Left renal pelvis (tissue), 4 donors: ENCODE measurements at regions not wholly inside any gene's neighbourhood (a gene's known extent, or its start where the extent isn't known, plus 50 kb on each side); places are given as distances from the start of the nearest gene placed in this dataset.

Source experiments
- DNase-seq, 4 donors: peaks; one replicate each; pipeline ENCODE4 v3.0.0-alpha.2; 2013; ENCODE audit warnings: low read depth in 4 of 4, low spot score in 3 of 4

DNA sequence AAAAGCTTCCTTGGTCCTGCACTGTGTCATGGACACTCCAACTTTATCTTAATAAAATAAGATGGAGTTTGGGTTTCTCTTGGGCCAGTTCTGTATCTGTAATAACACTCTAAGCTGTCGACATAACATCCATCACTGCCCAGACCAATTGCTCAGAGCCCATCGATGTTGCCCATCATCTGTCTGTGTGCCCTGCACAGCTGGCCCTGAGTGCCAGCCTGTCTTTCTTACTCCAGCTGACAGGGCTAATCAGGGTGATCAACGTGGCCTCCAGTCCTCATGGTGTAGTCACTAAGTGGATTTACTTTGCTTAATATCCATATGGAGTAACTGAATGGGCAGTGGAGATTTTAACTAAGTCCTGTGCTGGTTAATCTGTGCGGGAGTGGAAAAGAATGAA, 419.8 kb upstream of the TPM1 start:
- DNase-seq = no peak

DNA sequence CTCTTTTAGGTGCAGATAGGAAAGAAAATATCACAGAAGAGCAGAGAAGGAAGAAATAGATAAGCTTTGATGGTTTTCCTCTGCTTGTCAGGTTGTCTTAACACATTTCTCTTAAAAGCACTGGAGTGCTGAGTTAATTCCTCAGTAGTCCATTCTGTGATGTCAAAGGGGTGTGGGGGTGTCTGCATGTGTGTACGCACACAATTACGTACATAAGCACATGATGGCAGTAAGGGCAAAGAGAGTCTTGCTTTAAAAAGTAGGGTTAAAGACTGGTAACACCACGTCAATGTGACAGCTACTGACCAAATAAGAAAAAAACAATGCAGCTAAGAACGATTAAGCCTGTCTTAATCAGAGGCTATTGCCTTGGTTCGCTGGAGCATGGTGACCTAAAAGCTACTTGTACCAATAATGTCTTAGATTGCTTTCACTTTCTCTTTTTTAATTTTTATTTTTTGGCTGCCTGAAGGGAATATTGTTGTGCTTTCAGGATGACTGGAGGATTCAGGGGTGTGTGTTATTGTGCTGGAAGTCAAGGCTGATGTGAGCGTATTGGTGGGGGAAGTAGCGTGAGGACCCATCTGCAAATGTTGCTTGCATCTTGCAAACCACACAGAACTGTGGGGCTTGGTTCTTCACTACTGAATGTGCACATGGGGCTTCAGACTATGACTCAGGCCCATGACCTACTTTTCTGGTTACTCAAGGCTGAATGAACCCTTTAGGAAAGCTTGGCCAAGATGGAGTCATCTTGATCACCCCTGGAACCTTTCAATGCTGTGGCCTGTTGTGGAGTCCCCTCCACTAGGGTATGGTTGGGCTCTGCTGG, 417.8 kb upstream of the TPM1 start:
- no peak for DNase-seq

DNA sequence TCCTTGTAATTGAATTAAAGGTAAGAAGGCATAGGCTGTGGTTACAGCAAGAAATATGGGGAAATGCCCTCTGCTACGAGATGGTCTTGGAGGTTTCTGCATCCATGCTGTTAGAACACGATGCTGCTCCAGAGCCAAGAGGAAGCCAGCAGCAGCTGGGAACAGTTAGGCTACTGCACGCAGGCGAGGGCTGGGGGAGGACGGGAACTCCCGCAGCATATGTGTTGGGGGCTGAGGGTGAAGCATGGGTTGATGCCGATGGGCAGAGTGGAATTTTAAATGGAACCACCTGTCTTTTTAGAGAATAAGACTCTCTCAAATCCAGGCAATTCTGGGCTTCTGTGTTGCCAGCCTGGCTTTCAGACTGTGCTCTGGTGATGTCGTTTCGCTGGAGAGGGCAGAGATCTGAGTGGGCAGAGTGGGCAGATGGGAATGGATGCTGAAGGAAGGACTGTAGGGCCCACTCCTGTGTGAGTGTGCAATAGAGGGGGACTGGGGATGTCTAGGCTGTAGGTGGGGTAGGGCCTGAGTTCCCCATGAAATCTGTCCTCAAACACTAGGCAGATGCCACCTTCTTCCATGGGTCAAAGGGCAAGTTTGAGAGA, 417.0 kb upstream of the TPM1 start:
- DNase-seq = no peak

DNA sequence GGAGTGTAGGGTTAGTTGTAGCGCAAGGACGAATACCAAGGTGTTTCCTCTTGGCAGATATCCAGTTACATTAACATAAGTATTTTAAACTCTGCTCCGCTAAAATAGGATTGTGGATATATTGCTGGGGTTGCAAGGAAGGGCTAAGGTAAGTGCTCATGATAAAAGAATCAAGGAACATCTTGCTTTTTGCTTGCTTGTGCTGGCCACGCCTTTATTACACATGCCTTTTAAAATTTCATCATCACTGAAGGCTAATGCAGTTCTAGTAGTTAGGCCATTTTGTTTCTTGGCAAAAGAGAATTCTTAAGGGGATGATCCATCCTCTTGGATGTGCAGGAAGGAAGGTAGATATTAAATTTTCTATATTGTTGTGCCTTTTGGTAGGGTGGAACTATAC, 415.6 kb upstream of the TPM1 start:
- DNase-seq = no peak

DNA sequence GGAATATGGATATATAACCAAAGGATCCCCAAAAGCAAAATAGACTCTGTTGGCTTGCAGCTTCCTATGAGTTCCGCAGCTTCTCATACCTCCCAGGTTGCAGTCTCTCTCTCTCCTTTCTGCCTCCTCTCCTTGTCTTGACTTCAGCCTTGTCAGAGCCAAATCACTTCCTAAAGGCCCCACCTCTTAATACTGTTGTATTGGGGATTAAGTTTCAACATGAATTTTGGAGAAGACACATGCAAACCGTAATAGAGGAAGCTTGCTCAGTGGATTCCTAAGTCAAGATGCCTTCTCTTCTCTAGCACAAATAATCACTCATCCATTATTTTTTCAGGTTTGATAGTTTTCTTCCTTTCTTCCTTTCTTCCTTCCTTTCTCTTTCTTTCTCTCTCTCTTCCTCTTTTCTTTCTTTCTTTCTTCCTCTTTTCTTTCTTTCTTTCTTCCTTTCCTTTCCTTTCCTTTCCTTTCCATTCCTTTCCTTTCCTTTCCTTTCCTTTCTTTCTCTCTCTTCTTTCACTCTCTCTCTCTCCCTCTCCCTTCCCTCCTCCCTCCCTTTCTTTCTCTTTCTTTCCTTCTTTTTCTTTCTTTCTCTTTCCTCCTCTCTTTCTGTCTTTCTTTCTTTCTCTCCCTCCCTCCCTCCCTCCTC, 411.3 kb upstream of the TPM1 start:
- DNase-seq = no peak

DNA sequence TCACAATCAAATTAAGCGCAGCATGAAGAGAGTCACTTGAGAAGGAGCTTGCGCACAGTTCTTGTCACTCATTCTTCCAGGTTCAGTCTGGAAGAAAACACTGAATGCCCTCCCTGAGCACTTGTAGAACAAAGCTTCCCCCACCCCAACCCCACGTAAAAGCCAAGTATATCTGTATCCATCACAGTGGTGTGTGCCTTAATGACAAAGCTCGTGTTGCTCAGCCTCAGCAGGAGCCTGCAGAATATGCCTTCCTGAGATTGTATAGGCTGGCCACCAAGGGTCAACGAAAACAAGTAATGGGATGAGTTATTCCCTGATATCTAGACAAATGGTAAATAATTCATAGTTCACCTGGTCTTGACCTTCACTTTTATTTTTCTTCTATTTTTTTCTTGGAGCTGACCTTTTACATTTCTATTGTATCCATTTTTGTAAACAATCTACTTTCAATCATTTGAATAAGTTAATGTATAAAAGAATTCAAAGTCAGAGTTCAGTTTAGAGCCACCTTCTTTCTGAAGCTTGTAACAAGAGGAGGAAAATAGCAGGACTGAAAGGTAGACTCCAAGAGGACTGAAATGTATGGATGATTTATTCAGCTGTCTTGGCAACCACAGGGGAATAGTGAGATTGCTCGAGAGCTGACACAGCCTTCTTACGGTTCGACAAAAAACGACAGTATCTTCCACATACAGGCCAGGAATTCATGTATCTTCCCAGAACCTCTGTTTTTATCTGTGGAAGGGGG, 405.5 kb upstream of the TPM1 start:
- DNase-seq = no peak

DNA sequence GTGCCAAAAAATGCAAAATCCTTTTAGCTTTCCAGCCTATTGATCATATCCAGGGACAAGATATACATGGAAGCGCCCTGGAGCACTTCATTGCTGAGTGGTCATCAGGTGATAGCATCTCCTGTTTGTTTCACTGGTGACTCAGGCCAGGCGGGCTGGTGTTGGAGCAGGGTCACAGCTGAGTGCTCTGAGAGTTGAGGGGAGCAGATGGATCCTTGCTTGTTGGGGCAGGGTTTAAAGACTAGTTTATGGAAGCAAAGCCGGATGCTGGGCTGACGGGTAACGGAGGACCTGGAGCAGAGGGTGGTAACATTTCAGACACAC, 405.0 kb upstream of the TPM1 start:
- DNase-seq = no peak

DNA sequence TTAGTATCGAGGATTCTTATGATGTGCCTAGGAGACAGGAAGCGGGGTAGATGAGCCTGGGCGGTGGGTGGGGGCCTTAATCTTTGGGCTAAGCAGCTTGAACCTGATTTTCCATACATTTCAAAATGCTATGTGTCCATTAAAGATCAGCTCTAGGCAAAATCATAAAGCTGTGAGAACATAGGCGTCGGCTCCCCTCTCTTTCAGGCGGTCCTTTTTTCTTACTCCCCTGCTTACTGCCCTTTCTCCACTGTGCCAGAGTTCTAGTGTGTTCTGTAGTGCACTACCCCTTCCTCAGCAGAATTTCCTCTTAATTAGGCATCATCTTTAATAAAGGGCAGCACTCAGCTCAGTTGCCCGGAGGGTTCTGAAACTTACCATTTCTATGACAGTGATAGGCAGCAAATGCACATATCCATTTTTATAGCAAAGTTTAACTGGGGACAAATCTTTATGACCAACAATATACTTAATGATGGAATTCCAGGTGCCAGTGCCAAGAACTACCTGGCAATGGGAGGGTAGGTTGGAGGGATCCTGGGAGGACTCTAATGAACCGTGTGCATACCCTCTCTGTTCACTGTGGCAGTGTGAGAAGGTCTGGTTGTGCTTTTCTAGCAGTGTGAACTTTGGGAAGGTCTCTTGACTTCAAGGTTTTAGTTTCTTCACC, 404.5 kb upstream of the TPM1 start:
- no peak for DNase-seq

DNA sequence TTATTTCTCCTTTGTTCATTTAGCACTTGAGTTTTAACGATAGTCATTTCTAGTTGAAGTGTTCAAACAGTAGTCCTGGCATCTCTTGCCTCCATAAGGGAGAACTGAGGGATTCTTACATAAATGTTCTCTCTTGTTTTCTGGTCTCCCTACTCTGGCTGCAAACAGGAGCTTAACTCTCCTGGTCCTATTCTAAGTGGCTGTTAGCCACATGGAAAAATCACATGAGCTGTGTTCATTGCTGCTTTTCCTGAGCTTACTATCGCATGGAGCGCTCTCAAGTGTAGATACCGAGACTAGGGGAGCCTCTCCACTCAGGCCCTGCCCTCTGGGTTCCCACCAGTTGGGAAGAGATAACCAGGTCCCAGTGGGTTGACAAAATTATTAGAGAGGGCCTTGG, 403.1 kb upstream of the TPM1 start:
- DNase-seq = no peak

DNA sequence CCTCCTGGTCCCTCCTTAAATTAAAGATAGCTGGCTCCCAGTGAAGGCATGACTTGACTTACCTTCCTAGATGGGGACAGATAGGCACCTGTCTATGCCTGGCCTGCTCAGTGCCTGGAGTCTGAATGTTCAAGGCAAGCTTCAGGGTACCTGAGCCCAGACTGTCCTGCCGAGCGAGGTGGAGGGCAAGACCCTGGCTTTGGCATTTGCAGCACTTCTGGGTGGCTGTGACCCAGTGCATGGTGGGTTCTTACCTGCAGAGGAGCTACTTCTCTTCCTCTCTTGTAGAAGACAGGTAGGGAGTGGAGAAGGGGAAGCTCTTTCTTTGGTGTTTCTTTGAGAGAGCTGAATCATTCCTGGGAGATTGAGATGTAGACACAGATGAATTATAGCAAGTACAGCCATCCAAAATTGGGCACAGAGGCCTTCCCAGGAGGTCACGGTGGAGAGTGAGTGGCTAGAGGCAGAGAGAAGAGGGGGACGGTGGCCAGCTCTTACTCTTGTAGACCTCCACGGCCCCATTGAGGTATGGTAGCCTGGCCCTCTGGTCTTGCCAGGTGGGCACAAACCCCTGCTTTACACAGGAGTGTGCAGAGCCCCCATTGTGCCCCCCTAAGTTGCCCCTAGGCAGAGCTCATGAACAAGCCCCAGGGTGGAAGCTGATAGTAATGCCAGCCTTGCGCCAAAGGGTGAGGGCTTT, 402.5 kb upstream of the TPM1 start:
- DNase-seq = no peak

DNA sequence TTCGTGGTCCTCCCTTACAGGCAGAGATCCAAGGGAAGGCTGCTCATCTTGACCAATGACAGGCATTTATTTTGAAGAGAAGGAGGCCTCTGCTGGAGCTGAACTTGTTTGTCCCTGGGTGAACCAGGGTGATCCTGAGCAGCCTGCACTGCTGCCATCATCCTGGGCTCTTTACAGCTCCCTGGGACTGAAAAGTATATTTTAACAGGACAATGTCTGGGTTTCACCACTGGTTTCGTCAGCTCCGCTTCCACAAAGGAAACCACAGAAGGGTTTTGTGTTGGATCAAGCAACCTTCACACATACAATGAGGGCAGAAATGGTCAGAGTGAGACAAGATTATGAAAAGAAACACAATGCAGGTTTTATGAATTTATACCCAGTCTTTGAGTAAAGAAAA, 400.7 kb upstream of the TPM1 start:
- DNase-seq = no peak

DNA sequence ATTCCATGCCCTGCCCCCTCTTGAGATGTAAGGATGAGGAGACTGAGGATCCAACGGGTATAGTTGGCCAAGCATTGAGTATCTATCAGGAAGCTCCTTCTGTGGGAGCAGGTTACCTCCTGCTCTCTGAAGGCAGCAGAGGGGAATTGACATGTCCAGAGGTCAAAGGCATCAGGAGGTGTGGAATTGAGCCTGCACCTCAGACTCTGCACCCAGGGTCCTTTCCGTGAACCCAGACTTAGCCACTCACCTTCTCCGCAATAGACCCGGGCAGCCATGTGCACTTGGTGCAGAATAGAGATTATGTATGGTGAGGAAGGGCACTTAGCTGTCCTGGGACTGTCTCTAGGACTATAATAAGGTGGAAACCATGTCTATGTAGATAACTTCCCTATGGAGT, 399.0 kb upstream of the TPM1 start:
- DNase-seq = no peak

DNA sequence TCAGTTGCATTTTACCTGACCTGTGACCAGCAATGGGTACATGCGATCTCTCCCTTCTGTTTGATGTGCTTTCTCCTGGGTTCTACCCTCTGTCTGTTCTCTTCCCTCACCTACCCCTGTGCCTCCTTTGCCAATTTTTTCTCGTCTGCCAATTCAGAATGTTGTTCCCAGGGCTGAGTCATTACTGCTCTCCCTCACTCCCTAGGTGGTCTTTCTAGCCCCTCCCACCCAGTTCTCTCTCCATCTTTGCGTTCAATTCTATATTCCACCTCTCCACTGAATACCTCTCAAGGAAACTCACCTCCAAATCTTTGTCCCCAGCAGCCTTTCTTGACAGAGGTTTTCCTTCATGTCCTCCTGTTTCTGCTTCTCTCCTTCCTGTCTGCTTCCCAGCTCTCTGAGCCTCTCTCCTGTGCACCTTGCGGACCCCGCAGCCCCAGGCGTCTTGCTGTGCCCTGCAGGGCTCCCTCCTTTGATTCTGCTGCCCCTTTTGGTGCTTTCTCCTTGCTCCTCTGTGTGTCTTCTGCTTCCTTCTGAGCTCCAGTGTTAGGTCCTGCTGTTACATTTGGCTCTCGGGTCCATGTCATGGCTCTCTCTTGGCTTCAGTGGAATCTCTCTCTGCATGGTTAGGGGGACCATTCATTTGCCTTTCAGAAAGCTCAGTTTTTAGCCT, 398.2 kb upstream of the TPM1 start:
- DNase-seq = no peak

DNA sequence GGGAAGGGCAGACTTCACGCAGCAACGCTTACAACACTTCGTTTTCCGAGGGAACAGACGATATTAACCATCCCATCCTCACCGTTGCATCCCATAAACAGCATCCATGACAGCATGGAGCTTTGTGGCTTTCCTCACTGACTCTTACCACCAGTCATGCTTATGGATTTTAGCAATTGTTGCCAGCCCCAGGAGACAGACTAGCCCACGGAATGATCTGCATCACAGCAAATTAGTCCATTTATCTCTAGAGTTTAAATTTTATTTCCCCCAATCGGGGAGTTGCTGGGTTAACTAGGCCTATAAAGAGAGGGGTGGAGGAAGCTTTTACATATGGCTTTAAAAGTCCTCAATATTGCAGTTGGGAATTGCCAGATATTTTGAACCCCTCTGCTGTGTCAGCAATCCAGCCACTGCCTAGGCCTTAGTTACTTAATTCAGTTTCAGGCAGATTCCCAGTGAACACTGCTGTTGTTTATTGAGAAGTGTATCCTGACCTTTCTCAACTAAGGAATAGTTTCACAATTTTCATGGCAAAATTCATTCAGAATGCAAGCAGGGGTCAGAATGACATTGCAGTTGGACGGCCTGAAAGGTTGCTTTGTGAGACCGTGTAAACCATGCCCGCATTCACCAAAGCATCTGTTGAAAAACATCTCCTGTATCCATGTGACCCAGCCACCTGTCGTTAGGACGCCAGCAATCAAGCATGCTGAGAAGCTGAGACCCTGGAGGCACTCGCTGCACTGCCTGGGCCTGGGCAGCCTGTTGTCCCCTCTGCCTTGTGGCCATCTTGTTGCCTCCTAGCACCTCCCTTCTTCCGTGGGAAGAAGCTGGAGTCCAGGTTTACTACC, 397.4 kb upstream of the TPM1 start:
- no peak for DNase-seq

DNA sequence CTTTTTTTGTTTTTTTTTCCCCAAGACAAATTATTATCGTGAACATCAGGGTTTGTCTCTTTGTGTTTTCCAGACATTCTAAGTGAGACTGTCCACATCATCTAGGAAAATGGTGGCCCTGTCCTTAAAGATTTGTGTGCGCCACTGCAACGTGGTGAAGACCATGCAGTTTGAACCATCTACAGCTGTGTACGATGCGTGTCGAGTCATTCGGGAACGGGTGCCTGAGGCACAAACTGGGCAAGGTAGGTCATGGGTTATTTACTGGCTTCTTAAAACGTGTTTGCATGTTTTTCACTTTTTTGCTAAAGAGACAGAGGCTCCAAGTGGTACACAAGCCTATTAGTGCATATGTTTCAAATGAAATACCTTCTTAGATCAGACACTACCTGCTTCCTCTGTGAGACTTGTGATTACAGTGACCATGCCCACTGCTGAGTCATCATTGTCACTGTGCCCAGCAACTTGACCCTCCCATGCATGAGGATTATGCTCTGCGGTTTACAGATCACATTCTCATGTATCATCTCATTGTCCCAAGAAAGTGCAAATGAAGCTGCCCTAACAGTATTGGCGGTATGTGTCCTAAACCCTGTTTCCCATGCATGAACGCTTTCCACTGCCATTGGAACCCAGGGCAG, 395.2 kb upstream of the TPM1 start:
- no peak for DNase-seq

DNA sequence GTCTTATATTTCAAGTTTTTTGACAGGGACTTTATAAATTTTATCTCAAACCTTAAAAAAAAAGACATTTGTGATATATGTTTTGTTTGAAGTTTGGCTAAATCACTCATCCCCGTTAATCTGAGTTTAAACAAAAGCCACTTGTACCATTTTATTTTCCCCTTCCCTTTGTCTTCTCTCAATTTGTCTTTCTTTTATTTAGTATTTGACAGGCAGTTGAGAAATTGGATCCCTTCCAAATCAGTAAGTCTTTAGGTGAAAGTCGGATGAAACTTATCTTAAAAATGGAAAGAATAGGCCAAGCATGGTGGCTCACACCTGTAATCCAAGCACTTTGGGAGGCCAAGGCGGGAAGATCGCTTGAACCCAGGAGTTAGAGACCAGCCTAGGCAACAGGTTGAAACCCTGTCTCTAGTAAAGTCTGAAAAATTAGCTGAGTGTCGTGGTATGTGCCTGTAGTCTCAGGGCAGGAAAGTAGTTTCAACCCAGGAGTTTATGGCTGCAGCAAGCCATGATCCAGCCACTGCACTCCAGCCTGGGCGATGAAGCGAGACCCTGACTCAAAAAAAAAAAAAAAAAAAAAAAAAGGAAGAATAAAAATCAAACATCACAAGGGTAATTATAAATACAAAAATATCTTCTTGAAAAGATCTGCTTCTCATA, 394.6 kb upstream of the TPM1 start:
- no peak for DNase-seq

DNA sequence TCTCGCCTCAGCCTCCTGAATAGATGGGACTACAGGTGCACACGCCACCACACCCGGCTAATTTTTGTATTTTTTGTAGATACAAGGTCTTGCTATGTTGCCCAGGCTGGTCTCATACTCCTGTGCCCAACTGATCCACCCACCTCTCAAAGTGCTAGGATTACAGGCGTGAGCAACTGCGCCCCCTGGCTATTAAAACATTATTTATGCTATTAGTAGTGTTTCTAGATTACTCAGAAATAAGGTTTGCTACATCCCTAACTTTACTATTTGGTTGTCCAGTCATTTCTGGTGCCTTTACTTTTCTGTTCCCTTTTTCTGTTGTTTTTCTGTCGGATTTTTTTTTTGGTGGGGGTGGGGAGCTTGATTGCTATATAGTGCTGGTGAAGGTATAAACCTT, 393.6 kb upstream of the TPM1 start:
- DNase-seq = no peak
